ENCODE measurements at regions not wholly inside any gene's neighbourhood (a gene's known extent, or its start where the extent isn't known, plus 50 kb on each side); places are given as distances from the start of the nearest gene placed in this dataset.

DNA sequence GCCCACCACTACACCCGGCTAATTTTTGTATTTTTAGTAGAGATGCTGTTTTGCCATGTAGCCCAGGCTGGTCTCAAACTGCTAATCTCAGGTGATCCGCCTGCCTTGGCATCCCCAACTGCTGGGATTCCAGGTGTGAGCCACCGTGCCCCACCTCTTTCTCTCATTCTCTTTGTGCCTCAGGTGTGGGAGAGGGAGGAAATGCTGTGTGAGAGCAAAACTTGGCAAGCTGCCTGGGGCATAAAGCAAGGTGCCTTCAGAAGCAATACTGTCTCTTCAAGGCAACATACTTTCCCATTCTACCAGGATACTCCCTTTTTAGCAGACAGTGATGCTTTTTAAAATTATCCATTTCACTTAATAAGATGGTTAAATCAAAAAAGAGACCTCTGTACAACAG is 53.2 kb upstream of the RFC3 start:
- no peaks in the 10 kb centered on the region for H3K79me2 ChIP-seq (ENCODE audit: control insufficient read depth, insufficient read depth, low read length)
- no peak overlapping the region for H3K4me3 ChIP-seq (ENCODE audit: control extremely low read depth in 1 of 5, extremely low read depth in 1 of 5, insufficient read depth in 1 of 5, low read depth in 2 of 5, low read length in 4 of 5)
- ATAC-seq (ENCODE audit: low read depth): no peak
- H3K27me3 Mint-ChIP-seq: peaks cover 11% of the 10 kb centered on the region
- no peaks in the 10 kb centered on the region for H4K20me1 ChIP-seq (ENCODE audit: control insufficient read depth, insufficient read depth, low read length, poor library complexity, severe bottlenecking)
- H3K36me3 ChIP-seq (replicated peaks in 1 of 2; ENCODE audit: control extremely low read depth in 1 of 2, control insufficient read depth in 1 of 2, extremely low read depth in 1 of 2, insufficient read depth in 2 of 2, low read length in 1 of 2): no peaks in the 10 kb centered on the region
- no peak for DNase-seq
- H2AFZ ChIP-seq (ENCODE audit: insufficient read depth, low read depth, low read length, poor library complexity, severe bottlenecking): no peak overlapping the region
- intact Hi-C loops (cut with micrococcal nuclease): no loop called here
- no peaks in the 10 kb centered on the region for H3K4me1 Mint-ChIP-seq
- no peak for TF ChIP-seq EZH2 (IDR thresholded peaks at IDR 0.05; ENCODE audit: borderline replicate concordance, insufficient read depth, low read depth, low read length, poor library complexity, severe bottlenecking)
- TF ChIP-seq, protein P1, sequence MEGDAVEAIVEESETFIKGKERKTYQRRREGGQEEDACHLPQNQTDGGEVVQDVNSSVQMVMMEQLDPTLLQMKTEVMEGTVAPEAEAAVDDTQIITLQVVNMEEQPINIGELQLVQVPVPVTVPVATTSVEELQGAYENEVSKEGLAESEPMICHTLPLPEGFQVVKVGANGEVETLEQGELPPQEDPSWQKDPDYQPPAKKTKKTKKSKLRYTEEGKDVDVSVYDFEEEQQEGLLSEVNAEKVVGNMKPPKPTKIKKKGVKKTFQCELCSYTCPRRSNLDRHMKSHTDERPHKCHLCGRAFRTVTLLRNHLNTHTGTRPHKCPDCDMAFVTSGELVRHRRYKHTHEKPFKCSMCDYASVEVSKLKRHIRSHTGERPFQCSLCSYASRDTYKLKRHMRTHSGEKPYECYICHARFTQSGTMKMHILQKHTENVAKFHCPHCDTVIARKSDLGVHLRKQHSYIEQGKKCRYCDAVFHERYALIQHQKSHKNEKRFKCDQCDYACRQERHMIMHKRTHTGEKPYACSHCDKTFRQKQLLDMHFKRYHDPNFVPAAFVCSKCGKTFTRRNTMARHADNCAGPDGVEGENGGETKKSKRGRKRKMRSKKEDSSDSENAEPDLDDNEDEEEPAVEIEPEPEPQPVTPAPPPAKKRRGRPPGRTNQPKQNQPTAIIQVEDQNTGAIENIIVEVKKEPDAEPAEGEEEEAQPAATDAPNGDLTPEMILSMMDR (IDR thresholded peaks at IDR 0.05): no peak
- H3K4me2 ChIP-seq (replicated peaks; ENCODE audit: low read depth, low read length, poor library complexity, severe bottlenecking): no peak overlapping the region
- ChIA-PET CTCF (no interaction called here), POLR2A (no interaction called here)
- no peak overlapping the region for H3K9ac ChIP-seq (ENCODE audit: low read length)
- H3K27ac Mint-ChIP-seq: no peak overlapping the region
- no peaks in the 10 kb centered on the region for H3K4me1 ChIP-seq (ENCODE audit: control insufficient read depth in 2 of 2, insufficient read depth in 2 of 2, low read length in 2 of 2)
- 83% methylated on average over 2 of the region's 3 CpGs for WGBS (ENCODE audit: insufficient coverage)
- no peak overlapping the region for H3K27ac ChIP-seq (ENCODE audit: low read length in 2 of 2)
- no peaks in the 10 kb centered on the region for H3K27me3 ChIP-seq (replicated peaks in 1 of 4; ENCODE audit: control extremely low read depth in 1 of 4, control insufficient read depth in 3 of 4, insufficient read depth in 4 of 4, low read length in 3 of 4)
- no peak overlapping the region for H3K4me3 Mint-ChIP-seq
- H3K9me3 Mint-ChIP-seq (ENCODE audit: insufficient read depth): peaks cover 2% of the 10 kb centered on the region
- H3K9me3 ChIP-seq (ENCODE audit: control extremely low read depth in 1 of 3, control insufficient read depth in 2 of 3, insufficient read depth in 1 of 3, low read length in 2 of 3): peaks cover 0 to 1% (median 0%) of the 10 kb centered on the region in 3 donors

DNA sequence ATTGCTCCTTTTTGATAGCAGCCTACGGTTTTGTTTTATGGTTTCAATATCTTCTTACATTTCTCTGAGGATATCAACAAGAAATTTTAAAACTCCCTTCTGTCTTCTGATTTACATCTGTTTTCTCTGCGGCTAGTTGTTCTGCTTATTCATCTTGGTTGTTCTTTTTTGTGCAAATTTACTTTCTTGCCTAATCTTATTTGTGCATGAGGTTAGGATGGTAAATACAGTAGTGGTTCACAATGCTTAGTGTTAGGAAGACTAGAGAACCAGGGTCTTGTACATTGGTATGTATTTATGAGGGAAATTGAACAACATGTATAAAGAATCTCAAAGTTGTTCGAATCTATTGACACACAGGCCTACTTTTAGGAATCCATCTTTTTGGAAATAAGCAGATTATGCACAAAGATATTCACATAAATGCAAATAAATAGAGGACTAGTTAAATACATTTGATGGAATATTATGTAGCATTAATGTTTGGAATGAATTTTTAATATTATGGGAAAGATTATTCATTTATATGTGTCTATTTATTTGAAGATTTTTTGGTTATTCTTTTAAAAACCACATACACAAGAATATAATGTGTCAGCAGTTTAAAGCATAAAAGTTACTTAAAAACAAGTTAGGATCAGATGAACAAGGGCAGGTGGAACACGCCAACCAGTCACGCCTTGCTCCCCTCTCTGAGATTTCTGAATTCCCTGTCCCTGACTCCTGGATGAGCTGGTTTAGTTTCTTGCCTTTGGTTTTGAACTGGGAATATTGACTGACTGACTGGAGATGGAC is 51.4 kb upstream of the RFC3 start:
- H3K4me3 Mint-ChIP-seq: no peak overlapping the region
- no peaks in the 10 kb centered on the region for H3K4me1 Mint-ChIP-seq
- DNase-seq (no peak), ATAC-seq (ENCODE audit: low read depth) (no peak)
- Histone ChIP-seq H3K4me1 (ENCODE audit: control insufficient read depth in 2 of 2, insufficient read depth in 2 of 2, low read length in 2 of 2) (no peaks in the 10 kb centered on the region), H3K36me3 (replicated peaks in 1 of 2; ENCODE audit: control extremely low read depth in 1 of 2, control insufficient read depth in 1 of 2, extremely low read depth in 1 of 2, insufficient read depth in 2 of 2, low read length in 1 of 2) (no peaks in the 10 kb centered on the region), H2AFZ (ENCODE audit: insufficient read depth, low read depth, low read length, poor library complexity, severe bottlenecking) (no peak overlapping the region), H3K4me2 (replicated peaks; ENCODE audit: low read depth, low read length, poor library complexity, severe bottlenecking) (no peak overlapping the region), H3K27me3 (replicated peaks in 1 of 4; ENCODE audit: control extremely low read depth in 1 of 4, control insufficient read depth in 3 of 4, insufficient read depth in 4 of 4, low read length in 3 of 4) (no peaks in the 10 kb centered on the region), H3K27ac (ENCODE audit: low read length in 2 of 2) (no peak overlapping the region), H3K9me3 (ENCODE audit: control extremely low read depth in 1 of 3, control insufficient read depth in 2 of 3, insufficient read depth in 1 of 3, low read length in 2 of 3) (peaks cover 0 to 1% (median 0%) of the 10 kb centered on the region in 3 donors), H3K79me2 (ENCODE audit: control insufficient read depth, insufficient read depth, low read length) (no peaks in the 10 kb centered on the region), H3K9ac (ENCODE audit: low read length) (no peak overlapping the region), H3K4me3 (ENCODE audit: control extremely low read depth in 1 of 5, extremely low read depth in 1 of 5, insufficient read depth in 1 of 5, low read depth in 2 of 5, low read length in 4 of 5) (no peak overlapping the region), H4K20me1 (ENCODE audit: control insufficient read depth, insufficient read depth, low read length, poor library complexity, severe bottlenecking) (no peaks in the 10 kb centered on the region)
- peaks cover 2% of the 10 kb centered on the region for H3K9me3 Mint-ChIP-seq (ENCODE audit: insufficient read depth)
- POLR2A ChIA-PET: no interaction called here
- intact Hi-C loops (cut with micrococcal nuclease): no loop called here
- CTCF ChIA-PET: no interaction called here
- H3K27me3 Mint-ChIP-seq: peaks cover 11% of the 10 kb centered on the region
- TF ChIP-seq, protein P1 (IDR thresholded peaks at IDR 0.05): no peak
- 100% methylated on average over 2 of the region's 5 CpGs for WGBS (ENCODE audit: insufficient coverage)
- H3K27ac Mint-ChIP-seq: no peak overlapping the region

Data from B cell (primary cell).